IMR-90 (cell line): ENCODE measurements at regions not wholly inside any gene's neighbourhood (a gene's known extent, or its start where the extent isn't known, plus 50 kb on each side); places are given as distances from the start of the nearest gene placed in this dataset.
A peak's percentile ranks its signal among the peaks of the same experiment; 100 is the strongest.

ENCODE experiments used
- ATAC-seq: fragments of 200-7000 bp; cut with Tn5 transposase; 2 replicates; pipeline ENCODE4 v1.9.1; 2020; ENCODE audit warnings: low read depth, mild to moderate bottlenecking, moderate library complexity
- BruUV-seq: library from RNA; stranded (reverse); fragments of 400-500 nt; replicated peaks from 2 replicates; lab custom pipeline; 2021; lab: Mats Ljungman, UMichigan
- CTCF ChIA-PET: fragments of 300-600 bp; formaldehyde crosslinking; extraction: SDS; loops from one replicate; lab custom pipeline; 2021; ENCODE audit warnings: antibody characterized with exemption; lab: Yijun Ruan, JAX
- POLR2A ChIA-PET: fragments of 300-600 bp; sonication (Branson Sonifier 250); formaldehyde crosslinking; loops from one replicate; lab custom pipeline; 2022; ENCODE audit warnings: antibody characterized with exemption; ENCODE audit not compliant: unreplicated experiment; lab: Charles Lee
- DNase-seq: peaks from one replicate; pipeline ENCODE4 v3.0.0; 2013
- H2AFZ ChIP-seq: replicated peaks from 2 replicates; pipeline ENCODE3; 2013; ENCODE audit warnings: low read length, mild to moderate bottlenecking; ENCODE audit not compliant: poor library complexity
- H2AK5ac ChIP-seq: 2 replicates; pipeline ENCODE4 v1.6.1; 2013; ENCODE audit warnings: low read depth, low read length, inconsistent platforms
- H2AK9ac ChIP-seq: replicated peaks from 2 replicates; pipeline ENCODE3; 2013; ENCODE audit warnings: mild to moderate bottlenecking, low read depth, low read length, moderate library complexity; ENCODE audit not compliant: poor library complexity
- H2BK120ac ChIP-seq: 2 replicates; pipeline ENCODE4 v1.6.1; 2013; ENCODE audit warnings: low read depth, low read length, inconsistent platforms
- H2BK15ac ChIP-seq: 3 replicates; pipeline ENCODE4 v1.6.1; 2013; ENCODE audit warnings: low read depth, low read length, inconsistent platforms
- H2BK20ac ChIP-seq: 2 replicates; pipeline ENCODE4 v1.6.1; 2013; ENCODE audit warnings: low read depth, mild to moderate bottlenecking, inconsistent platforms, low read length, moderate library complexity
- H2BK5ac ChIP-seq: 2 replicates; pipeline ENCODE4 v1.6.1; 2013; ENCODE audit warnings: mild to moderate bottlenecking, low read depth, low read length, inconsistent platforms; ENCODE audit not compliant: poor library complexity, severe bottlenecking
- H3K14ac ChIP-seq: replicated peaks from 2 replicates; pipeline ENCODE4 v1.6.1; 2013; ENCODE audit warnings: low read depth, low read length, inconsistent platforms
- H3K18ac ChIP-seq: 2 replicates; pipeline ENCODE4 v1.6.1; 2013; ENCODE audit warnings: low read depth, low read length, control low read depth
- H3K23ac ChIP-seq: 2 replicates; pipeline ENCODE4 v1.6.1; 2013; ENCODE audit warnings: low read depth, low read length, inconsistent platforms
- H3K27ac ChIP-seq: 2 replicates; pipeline ENCODE4 v1.5.1; 2013; ENCODE audit warnings: mild to moderate bottlenecking, control low read depth, low read length; ENCODE audit not compliant: insufficient read depth
- H3K27me3 ChIP-seq: 2 replicates; pipeline ENCODE4 v1.6.1; 2013; ENCODE audit warnings: low read length; ENCODE audit not compliant: control insufficient read depth, insufficient read depth
- H3K36me3 ChIP-seq: 2 replicates; pipeline ENCODE4 v1.6.1; 2013; ENCODE audit warnings: low read length, mixed read lengths; ENCODE audit not compliant: control insufficient read depth, insufficient read depth
- H3K4ac ChIP-seq: 2 replicates; pipeline ENCODE4 v1.6.1; 2013; ENCODE audit warnings: low read depth, low read length, inconsistent platforms
- H3K4me1 ChIP-seq: 2 replicates; pipeline ENCODE4 v1.6.1; 2013; ENCODE audit warnings: low read length, mixed read lengths; ENCODE audit not compliant: control insufficient read depth, insufficient read depth
- H3K4me2 ChIP-seq: 2 replicates; pipeline ENCODE4 v1.6.1; 2013; ENCODE audit warnings: low read depth, mild to moderate bottlenecking, control low read depth, low read length, moderate library complexity
- H3K4me3 ChIP-seq: 2 replicates; pipeline ENCODE4 v1.5.1; 2013; ENCODE audit warnings: low read depth, mild to moderate bottlenecking, control low read depth, low read length, moderate library complexity; ENCODE audit not compliant: insufficient read depth
- H3K56ac ChIP-seq: 2 replicates; pipeline ENCODE4 v1.6.1; 2013; ENCODE audit warnings: low read length, inconsistent platforms; ENCODE audit not compliant: insufficient read depth; ENCODE audit errors: extremely low read depth
- H3K79me1 ChIP-seq, 2 experiments: 2 replicates each; pipeline ENCODE4 v1.6.1; 2013; ENCODE audit warnings: low read length in 2 of 2, inconsistent platforms in 1 of 2, low read depth in 1 of 2
- H3K9ac ChIP-seq: 2 replicates; pipeline ENCODE4 v1.6.1; 2013; ENCODE audit warnings: low read depth, low read length, control low read depth
- H3K9me1 ChIP-seq: 2 replicates; pipeline ENCODE4 v1.6.1; 2013; ENCODE audit warnings: low read length, inconsistent platforms; ENCODE audit not compliant: insufficient read depth
- H3K9me3 ChIP-seq: 2 replicates; pipeline ENCODE4 v1.6.1; 2013; ENCODE audit warnings: low read length; ENCODE audit not compliant: control insufficient read depth, insufficient read depth
- H4K20me1 ChIP-seq: 2 replicates; pipeline ENCODE4 v1.6.1; 2013; ENCODE audit warnings: low read length, inconsistent platforms; ENCODE audit not compliant: insufficient read depth
- H4K5ac ChIP-seq: 2 replicates; pipeline ENCODE4 v1.6.1; 2013; ENCODE audit warnings: mild to moderate bottlenecking, low read depth, low read length, control low read depth
- H4K8ac ChIP-seq, 2 experiments: 2 replicates each; pipeline ENCODE4 v1.6.1; 2013; ENCODE audit warnings: low read depth in 2 of 2, low read length in 2 of 2, control low read depth in 1 of 2, inconsistent platforms in 1 of 2
- H4K91ac ChIP-seq: 2 replicates; pipeline ENCODE4 v1.6.1; 2013; ENCODE audit warnings: low read depth, low read length, inconsistent platforms; ENCODE audit not compliant: insufficient read depth
- BHLHE40 ChIP-seq: fragments of 150-350 bp; IDR thresholded peaks from 2 replicates; pipeline ENCODE4 v1.6.1; 2016; ENCODE audit warnings: mild to moderate bottlenecking, low read depth, low read length
- MAFK ChIP-seq: IDR thresholded peaks from 2 replicates; pipeline ENCODE4 v1.6.1; 2012; ENCODE audit warnings: low read depth, low read length, improper control_type of control experiment
- MXI1 ChIP-seq: IDR thresholded peaks from 2 replicates; pipeline ENCODE4 v1.6.1; 2012; ENCODE audit warnings: low read depth, mild to moderate bottlenecking, low read length, moderate library complexity, borderline replicate concordance
- POLR2A ChIP-seq: IDR thresholded peaks from 2 replicates; pipeline ENCODE4 v1.6.1; 2012; ENCODE audit warnings: mild to moderate bottlenecking, low read depth, low read length
- RAD21 ChIP-seq: IDR thresholded peaks from 2 replicates; pipeline ENCODE4 v1.6.1; 2012; ENCODE audit warnings: low read length, improper control_type of control experiment
- RCOR1 ChIP-seq: IDR thresholded peaks from 2 replicates; pipeline ENCODE4 v1.6.1; 2012; ENCODE audit warnings: mild to moderate bottlenecking, low read length, improper control_type of control experiment; ENCODE audit not compliant: insufficient replicate concordance
- SMC3 ChIP-seq: fragments of 150-350 bp; IDR thresholded peaks from 2 replicates; pipeline ENCODE4 v1.6.1; 2016; ENCODE audit warnings: low read depth, mild to moderate bottlenecking, antibody characterized with exemption, low read length, moderate library complexity
- WGBS, 2 experiments: methylation state at CpG; one replicate each; pipeline versions ENCODE4 v1.1.5 to v1.1.7; 2013; ENCODE audit warnings: missing lambda C conversion rate in 2 of 2; ENCODE audit not compliant: insufficient read length in 1 of 2; ENCODE audit errors: extremely low coverage in 2 of 2; 5-methylcytosine and 5-hydroxymethylcytosine counted together
- dilution Hi-C: fragments of 300-500 bp; cut with HindIII; formaldehyde crosslinking; loops from one replicate; pipeline ENCODE4 v1.14.3; 2018; ENCODE audit warnings: low sequenced_read_pairs; ENCODE audit not compliant: unreplicated experiment
- in situ Hi-C: fragments of 300-500 bp; cut with MboI; formaldehyde crosslinking; loops from 3 replicates; pipeline ENCODE4 v1.14.3; 2019; ENCODE audit warnings: low sequenced_read_pairs, inconsistent platforms, mixed read lengths
- intact Hi-C: fragments of 100-400 bp; cut with micrococcal nuclease; formaldehyde crosslinking; loops from 2 replicates; pipeline ENCODE4 v1.10.0; 2022
- TF ChIP-seq, protein P1 (sequence below): conservative IDR thresholded peaks from 2 replicates; pipeline ENCODE4 v1.5.1; 2012; ENCODE audit warnings: mild to moderate bottlenecking, low read depth, low read length, improper control_type of control experiment

DNA sequence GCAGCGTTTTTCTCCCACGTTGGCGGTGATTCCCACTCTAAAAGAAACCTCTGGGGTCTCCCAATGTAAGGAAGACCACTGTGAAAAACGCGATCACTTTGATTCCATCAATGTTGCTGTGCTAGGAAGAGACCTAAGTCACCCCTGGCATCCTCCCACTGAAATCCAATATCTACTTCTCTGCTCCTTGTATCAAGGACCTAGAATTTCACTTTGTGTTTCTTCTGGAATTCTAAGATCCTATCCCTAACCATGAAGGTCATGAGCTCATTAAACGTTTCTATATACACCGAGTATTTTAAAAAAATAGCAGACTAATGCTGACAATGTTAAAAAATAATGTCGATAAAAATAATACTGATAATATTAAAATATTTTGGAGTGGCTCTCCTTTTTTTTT is 118.8 kb upstream of the MYO10 start:
- Histone ChIP-seq H3K27ac (no peak overlapping the region), H3K4ac (no peak overlapping the region), H3K18ac (no peak overlapping the region), H3K14ac (no peak overlapping the region), H3K4me1 (peaks cover 3% of the 10 kb centered on the region), H4K5ac (no peak overlapping the region), H3K9ac (no peak overlapping the region), H3K9me1 (peaks cover 2% of the 10 kb centered on the region; the same call in 1 of the 2 replicates), H4K20me1 (no peaks in the 10 kb centered on the region), H4K8ac (no peak overlapping the region), H3K36me3 (no peaks in the 10 kb centered on the region), H4K91ac (no peak overlapping the region), H2BK5ac (no peak overlapping the region), H3K4me2 (no peak overlapping the region), H2BK120ac (no peak overlapping the region), H3K56ac (no peak overlapping the region), H3K79me1 (no peaks in the 10 kb centered on the region; a peak in 1 of 4 replicates), H2BK15ac (no peak overlapping the region), H2AFZ (no peak overlapping the region), H2BK20ac (0 out of 2 replicates have a peak overlapping the region, but pooled peaks have one; percentile 28), H3K23ac (no peak overlapping the region), H3K9me3 (no peaks in the 10 kb centered on the region), H2AK5ac (peak overlapping the region; percentile 15; the same call in 1 of the 2 replicates), H3K4me3 (no peak overlapping the region), H2AK9ac (no peak overlapping the region), H3K27me3 (no peaks in the 10 kb centered on the region)
- 100% methylated on average over 3 of the region's 8 CpGs; no CpG with 5 or more reads in 1 of the 2 experiments for WGBS, 2 experiments
- in situ Hi-C loops (no loop called here), dilution Hi-C loops (no loop called here), intact Hi-C loops (no loop called here)
- ATAC-seq (no peak), DNase-seq (peak; percentile 36)
- CTCF ChIA-PET, result no interaction called here
- no TSS peak for BruUV-seq
- no peak for TF ChIP-seq RAD21
- TF ChIP-seq BHLHE40, result no peak
- TF ChIP-seq, protein P1, sequence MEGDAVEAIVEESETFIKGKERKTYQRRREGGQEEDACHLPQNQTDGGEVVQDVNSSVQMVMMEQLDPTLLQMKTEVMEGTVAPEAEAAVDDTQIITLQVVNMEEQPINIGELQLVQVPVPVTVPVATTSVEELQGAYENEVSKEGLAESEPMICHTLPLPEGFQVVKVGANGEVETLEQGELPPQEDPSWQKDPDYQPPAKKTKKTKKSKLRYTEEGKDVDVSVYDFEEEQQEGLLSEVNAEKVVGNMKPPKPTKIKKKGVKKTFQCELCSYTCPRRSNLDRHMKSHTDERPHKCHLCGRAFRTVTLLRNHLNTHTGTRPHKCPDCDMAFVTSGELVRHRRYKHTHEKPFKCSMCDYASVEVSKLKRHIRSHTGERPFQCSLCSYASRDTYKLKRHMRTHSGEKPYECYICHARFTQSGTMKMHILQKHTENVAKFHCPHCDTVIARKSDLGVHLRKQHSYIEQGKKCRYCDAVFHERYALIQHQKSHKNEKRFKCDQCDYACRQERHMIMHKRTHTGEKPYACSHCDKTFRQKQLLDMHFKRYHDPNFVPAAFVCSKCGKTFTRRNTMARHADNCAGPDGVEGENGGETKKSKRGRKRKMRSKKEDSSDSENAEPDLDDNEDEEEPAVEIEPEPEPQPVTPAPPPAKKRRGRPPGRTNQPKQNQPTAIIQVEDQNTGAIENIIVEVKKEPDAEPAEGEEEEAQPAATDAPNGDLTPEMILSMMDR, result no peak
- TF ChIP-seq POLR2A, result no peak
- TF ChIP-seq MAFK, result 0 out of 2 replicates have a peak, but pooled peaks have one; percentile 3
- no peak for TF ChIP-seq SMC3
- no peak for TF ChIP-seq RCOR1
- TF ChIP-seq MXI1, result no peak
- POLR2A ChIA-PET, result no interaction called here
